HepG2 (cell line): ENCODE measurements at regions not wholly inside any gene's neighbourhood (a gene's known extent, or its start where the extent isn't known, plus 50 kb on each side); places are given as distances from the start of the nearest gene placed in this dataset.

Source experiments
- BCL6 ChIP-seq: IDR thresholded peaks from 2 replicates; pipeline ENCODE4 v1.6.1; 2016; ENCODE audit warnings: missing genetic modification reagents, missing compliant biosample characterization
- EEA1 ChIP-seq: sonication (generic); formaldehyde crosslinking; IDR thresholded peaks from 2 replicates; pipeline ENCODE4 v1.5.1; 2020; ENCODE audit warnings: mild to moderate bottlenecking, missing genetic modification reagents, borderline replicate concordance
- GABPA ChIP-seq, 2 experiments: IDR thresholded peaks; 2 replicates each; pipeline ENCODE4 v1.6.1; 2011 to 2016; ENCODE audit warnings: low read depth in 2 of 2, low read length in 1 of 2, missing biosample characterization in 1 of 2, missing genetic modification characterization in 1 of 2
- U2AF2 ChIP-seq: fragments of 200-400 bp; formaldehyde crosslinking; IDR thresholded peaks from 2 replicates; pipeline ENCODE4 v1.6.1; 2017; ENCODE audit warnings: low read depth, mild to moderate bottlenecking, low read length
- TF ChIP-seq, protein P1 (sequence below): sonication (generic); formaldehyde crosslinking; IDR thresholded peaks from 2 replicates; pipeline ENCODE4 v1.4.0; 2020; ENCODE audit warnings: missing genetic modification reagents
- TF ChIP-seq, protein P2 (sequence below): sonication (generic); formaldehyde crosslinking; IDR thresholded peaks from 2 replicates; pipeline ENCODE4 v1.5.0; 2020; ENCODE audit warnings: mild to moderate bottlenecking, missing genetic modification reagents, moderate library complexity

DNA sequence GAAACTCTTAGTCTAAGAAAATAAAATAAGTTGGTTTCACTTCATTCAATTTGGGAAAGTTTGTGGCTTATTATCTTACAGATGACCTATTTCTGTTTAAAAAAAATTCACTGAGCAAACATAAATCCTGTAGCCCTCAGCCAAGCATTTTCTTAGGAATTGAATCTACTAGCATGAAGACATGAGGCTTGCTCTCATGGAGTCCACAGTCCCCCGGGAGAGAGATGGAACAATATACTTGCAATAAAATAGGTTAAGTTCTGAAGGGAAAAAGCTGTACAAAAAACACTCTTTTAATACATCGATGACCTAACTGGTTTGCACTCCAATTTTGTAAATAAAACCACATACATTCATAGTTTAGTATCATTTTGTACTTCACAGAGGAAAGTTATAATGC lies 642.6 kb upstream of the FAM241A start:
- TF ChIP-seq, protein P1, sequence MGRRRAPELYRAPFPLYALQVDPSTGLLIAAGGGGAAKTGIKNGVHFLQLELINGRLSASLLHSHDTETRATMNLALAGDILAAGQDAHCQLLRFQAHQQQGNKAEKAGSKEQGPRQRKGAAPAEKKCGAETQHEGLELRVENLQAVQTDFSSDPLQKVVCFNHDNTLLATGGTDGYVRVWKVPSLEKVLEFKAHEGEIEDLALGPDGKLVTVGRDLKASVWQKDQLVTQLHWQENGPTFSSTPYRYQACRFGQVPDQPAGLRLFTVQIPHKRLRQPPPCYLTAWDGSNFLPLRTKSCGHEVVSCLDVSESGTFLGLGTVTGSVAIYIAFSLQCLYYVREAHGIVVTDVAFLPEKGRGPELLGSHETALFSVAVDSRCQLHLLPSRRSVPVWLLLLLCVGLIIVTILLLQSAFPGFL (CRISPR knock-in tag) = no peak
- TF ChIP-seq EEA1 = no peak
- no peak for TF ChIP-seq GABPA (IDR thresholded peaks at IDR 0.05; ENCODE audit: low read depth, low read length)
- no peak for TF ChIP-seq GABPA (CRISPR knock-in tag; IDR thresholded peaks at IDR 0.05; ENCODE audit: low read depth)
- TF ChIP-seq, protein P2, sequence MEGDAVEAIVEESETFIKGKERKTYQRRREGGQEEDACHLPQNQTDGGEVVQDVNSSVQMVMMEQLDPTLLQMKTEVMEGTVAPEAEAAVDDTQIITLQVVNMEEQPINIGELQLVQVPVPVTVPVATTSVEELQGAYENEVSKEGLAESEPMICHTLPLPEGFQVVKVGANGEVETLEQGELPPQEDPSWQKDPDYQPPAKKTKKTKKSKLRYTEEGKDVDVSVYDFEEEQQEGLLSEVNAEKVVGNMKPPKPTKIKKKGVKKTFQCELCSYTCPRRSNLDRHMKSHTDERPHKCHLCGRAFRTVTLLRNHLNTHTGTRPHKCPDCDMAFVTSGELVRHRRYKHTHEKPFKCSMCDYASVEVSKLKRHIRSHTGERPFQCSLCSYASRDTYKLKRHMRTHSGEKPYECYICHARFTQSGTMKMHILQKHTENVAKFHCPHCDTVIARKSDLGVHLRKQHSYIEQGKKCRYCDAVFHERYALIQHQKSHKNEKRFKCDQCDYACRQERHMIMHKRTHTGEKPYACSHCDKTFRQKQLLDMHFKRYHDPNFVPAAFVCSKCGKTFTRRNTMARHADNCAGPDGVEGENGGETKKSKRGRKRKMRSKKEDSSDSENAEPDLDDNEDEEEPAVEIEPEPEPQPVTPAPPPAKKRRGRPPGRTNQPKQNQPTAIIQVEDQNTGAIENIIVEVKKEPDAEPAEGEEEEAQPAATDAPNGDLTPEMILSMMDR (CRISPR knock-in tag) = no peak
- TF ChIP-seq BCL6 (CRISPR knock-in tag) = no peak
- no peak for TF ChIP-seq U2AF2
